Skeletal muscle satellite cell (primary cell): ENCODE measurements at regions not wholly inside any gene's neighbourhood (a gene's known extent, or its start where the extent isn't known, plus 50 kb on each side); places are given as distances from the start of the nearest gene placed in this dataset.

ENCODE experiments used
- H3K27me3 ChIP-seq: 2 replicates; pipeline ENCODE4 v1.7.0; 2013; ENCODE audit warnings: low read length; ENCODE audit not compliant: control insufficient read depth, insufficient read depth
- H3K36me3 ChIP-seq: 2 replicates; pipeline ENCODE4 v1.7.0; 2013; ENCODE audit warnings: mild to moderate bottlenecking, control low read depth, low read length; ENCODE audit not compliant: insufficient read depth
- H3K4me1 ChIP-seq: 2 replicates; pipeline ENCODE4 v1.7.0; 2013; ENCODE audit warnings: low read length; ENCODE audit not compliant: control insufficient read depth, insufficient read depth
- H3K4me2 ChIP-seq: 2 replicates; pipeline ENCODE4 v1.7.0; 2013; ENCODE audit warnings: mild to moderate bottlenecking, low read length
- H3K4me3 ChIP-seq: 2 replicates; pipeline ENCODE4 v1.7.0; 2013; ENCODE audit warnings: low read length
- H3K9ac ChIP-seq: 2 replicates; pipeline ENCODE4 v1.7.0; 2013; ENCODE audit warnings: mild to moderate bottlenecking, low read depth, low read length, moderate library complexity
- H3K9me3 ChIP-seq: replicated peaks from 2 replicates; pipeline ENCODE4 v1.7.0; 2013; ENCODE audit warnings: mild to moderate bottlenecking, control low read depth, low read length

DNA sequence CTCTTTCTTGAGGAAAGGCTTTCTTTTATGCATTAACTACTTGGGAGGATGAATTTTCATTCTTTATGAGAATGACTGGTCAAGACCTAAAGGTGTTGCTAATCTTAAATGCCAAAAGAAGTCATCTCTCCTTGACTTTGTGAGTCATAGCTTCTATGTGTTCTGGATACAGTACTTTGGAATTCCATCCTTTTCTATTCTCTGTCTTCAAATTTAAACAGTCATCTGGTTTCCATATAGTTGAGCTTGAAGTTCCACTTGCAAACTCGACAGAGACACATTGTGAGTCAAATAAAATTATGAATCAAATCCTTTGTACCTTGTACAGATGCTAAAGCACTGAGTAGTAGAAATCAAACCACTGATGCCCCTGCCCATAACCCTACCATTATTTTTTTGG lies 271.9 kb upstream of the PMFBP1 start:
- no peak overlapping the region for H3K4me3 ChIP-seq
- no peaks in the 10 kb centered on the region for H3K36me3 ChIP-seq
- no peaks in the 10 kb centered on the region for H3K27me3 ChIP-seq
- no peak overlapping the region for H3K4me2 ChIP-seq
- H3K4me1 ChIP-seq: no peaks in the 10 kb centered on the region
- no peaks in the 10 kb centered on the region for H3K9me3 ChIP-seq
- H3K9ac ChIP-seq: no peak overlapping the region

DNA sequence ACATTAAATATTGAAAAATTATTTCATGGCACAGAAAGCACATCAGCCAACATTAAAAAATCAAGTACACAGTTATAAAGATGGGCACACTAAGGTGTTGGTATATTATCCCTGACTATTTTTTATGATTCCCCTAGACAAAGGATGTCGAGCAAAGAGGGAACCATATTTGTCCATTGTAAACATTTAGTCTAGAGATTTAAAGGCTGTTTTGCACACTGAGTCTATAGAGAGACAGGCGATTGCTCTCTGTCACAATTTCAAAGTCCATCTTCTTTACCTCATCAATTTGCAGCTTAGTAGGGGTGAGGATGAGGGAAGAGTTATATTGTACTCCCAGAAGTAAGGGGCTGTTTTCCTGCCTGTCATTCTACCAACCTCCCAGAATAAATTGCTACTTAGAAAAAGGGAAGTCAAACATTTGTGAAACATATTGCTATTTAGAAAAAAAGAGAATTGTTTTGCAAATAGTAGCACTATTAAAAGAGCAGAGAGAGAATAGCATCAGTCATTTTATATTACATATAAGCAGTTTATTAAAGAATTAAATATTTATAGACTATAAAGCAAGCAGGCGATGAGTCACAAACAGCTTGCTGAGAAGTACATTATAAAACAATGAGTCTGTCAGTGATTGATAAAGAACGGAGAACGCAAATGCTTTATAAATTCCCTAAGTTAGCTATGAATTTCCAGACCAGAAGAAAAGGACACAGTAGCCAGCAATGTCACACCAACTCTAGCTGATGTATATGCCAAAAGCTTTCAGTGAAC lies 270.6 kb upstream of the PMFBP1 start:
- Histone ChIP-seq H3K4me3 (no peak overlapping the region), H3K4me2 (no peak overlapping the region), H3K9ac (no peak overlapping the region), H3K27me3 (no peaks in the 10 kb centered on the region), H3K9me3 (no peaks in the 10 kb centered on the region), H3K4me1 (no peaks in the 10 kb centered on the region), H3K36me3 (no peaks in the 10 kb centered on the region)

DNA sequence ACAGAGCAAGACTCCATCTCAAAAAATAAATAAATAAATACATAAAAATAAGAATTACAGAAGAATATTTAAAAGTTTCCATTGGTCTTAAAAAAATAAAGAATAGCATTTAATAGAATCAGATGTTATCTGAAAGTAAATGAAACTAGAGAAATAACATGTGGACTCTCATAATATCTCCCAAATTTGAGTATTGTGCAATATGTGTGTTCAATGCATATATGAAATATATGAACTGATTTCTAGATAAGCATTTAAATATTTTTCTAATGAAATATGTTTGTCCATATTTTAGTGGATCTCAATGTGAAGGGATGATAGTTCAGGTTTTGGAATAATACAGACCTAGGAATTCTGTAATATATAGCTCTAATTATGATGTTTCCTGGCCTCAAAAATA lies 265.9 kb upstream of the PMFBP1 start:
- H3K9me3 ChIP-seq: peaks cover 12% of the 10 kb centered on the region
- no peak overlapping the region for H3K4me2 ChIP-seq
- H3K27me3 ChIP-seq: no peaks in the 10 kb centered on the region
- no peak overlapping the region for H3K4me3 ChIP-seq
- H3K4me1 ChIP-seq: no peaks in the 10 kb centered on the region
- H3K36me3 ChIP-seq: no peaks in the 10 kb centered on the region
- no peak overlapping the region for H3K9ac ChIP-seq

DNA sequence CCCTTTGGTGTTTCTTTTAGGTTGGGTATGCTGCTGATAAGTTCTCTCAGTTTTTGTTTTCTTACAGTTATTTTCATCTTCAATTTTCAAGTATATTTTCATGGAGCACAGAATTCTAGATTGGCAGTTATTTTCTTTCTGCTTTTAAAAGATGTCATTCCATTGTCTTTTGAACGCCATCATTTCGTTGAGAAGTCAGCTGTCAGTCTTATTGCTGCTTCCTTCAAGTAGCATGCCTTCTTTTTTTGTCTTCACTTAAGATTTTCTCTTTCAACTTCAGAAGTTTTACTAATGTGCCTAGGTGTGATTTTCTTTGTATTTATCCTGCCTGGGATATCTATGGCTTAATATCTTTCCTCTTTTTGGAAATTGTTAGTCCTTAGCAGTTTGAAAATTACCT lies 262.2 kb upstream of the PMFBP1 start:
- H3K9ac ChIP-seq: no peak overlapping the region
- no peaks in the 10 kb centered on the region for H3K36me3 ChIP-seq
- peaks cover 12% of the 10 kb centered on the region for H3K9me3 ChIP-seq
- H3K4me2 ChIP-seq: no peak overlapping the region
- no peak overlapping the region for H3K4me3 ChIP-seq
- H3K27me3 ChIP-seq: no peaks in the 10 kb centered on the region
- H3K4me1 ChIP-seq: no peaks in the 10 kb centered on the region

DNA sequence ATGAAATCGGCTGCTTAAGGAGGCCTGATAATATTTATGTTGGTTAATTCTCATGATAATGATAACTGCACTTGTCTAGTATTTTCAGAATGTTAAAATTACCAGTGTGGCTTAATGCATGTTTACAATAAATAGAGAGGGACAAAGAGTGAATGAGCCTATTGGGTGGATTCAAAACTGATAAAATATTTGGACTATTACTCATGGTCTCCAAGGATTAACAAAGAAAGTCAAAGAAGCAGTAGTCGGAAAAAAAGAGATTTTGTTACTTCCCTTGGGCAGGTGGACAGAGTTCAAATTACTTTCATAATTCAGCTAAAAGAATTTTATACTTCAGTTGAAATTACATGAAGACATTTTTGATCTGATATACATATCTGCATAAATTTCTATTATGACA lies 258.2 kb upstream of the PMFBP1 start:
- peaks cover 12% of the 10 kb centered on the region for H3K9me3 ChIP-seq
- no peaks in the 10 kb centered on the region for H3K36me3 ChIP-seq
- no peak overlapping the region for H3K4me2 ChIP-seq
- no peak overlapping the region for H3K4me3 ChIP-seq
- no peaks in the 10 kb centered on the region for H3K27me3 ChIP-seq
- H3K4me1 ChIP-seq: no peaks in the 10 kb centered on the region
- H3K9ac ChIP-seq: no peak overlapping the region

DNA sequence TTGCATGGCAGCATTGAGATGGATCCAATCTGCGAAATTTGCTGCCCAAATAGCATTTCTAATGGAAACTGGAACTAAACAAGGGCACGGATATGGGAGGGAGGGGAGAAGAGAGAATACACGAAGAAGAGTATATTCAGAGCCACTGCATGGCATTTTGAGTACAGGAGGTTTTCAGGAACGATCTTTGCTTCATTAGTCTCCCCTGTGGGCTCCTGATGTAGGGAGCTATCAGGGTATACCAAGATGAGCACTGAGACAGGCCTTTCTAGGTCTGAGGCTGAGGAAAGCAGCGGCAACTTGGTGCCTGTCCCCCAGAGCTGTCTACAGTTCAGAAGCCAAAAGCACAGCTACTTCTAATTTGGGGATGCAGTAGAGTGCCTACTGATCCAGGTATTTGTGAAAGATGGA lies 257.7 kb upstream of the PMFBP1 start:
- Histone ChIP-seq H3K9ac (no peak overlapping the region), H3K4me1 (no peaks in the 10 kb centered on the region), H3K4me2 (no peak overlapping the region), H3K36me3 (no peaks in the 10 kb centered on the region), H3K4me3 (no peak overlapping the region), H3K9me3 (peaks cover 10% of the 10 kb centered on the region), H3K27me3 (no peaks in the 10 kb centered on the region)

DNA sequence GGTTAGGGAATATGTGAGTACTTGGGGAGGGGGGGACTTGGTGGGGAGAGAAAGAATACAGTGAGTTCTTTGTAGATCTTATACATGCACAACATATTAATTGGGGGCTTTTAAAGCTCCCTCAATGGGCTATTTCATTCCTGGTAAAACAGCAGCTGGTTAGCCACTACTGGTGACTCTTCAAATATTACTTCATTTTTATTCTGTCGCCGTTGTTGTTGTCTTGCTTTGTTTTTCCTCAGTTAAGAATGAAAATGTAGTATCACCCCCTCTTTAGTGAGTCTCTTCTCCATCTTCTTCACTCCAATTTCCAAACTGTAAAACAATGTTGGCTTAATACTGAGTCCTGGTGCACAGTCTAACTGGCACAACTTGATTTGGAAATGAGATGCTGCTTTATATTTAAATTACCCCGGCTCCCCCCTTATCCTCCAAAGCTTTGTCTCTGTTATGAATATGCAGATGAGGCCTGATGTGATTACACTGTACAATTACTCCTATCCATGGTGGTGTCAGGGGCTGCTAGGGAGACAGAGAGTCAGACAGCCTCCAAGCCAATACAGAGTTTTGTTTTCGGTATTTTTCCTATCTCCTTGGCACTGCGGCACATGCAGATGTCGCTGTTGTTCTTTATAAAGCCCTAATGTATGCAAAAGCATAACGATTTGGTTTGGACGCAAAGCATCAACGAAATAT lies 256.9 kb upstream of the PMFBP1 start:
- Histone ChIP-seq H3K36me3 (no peaks in the 10 kb centered on the region), H3K4me1 (no peaks in the 10 kb centered on the region), H3K9me3 (peaks cover 2% of the 10 kb centered on the region), H3K27me3 (no peaks in the 10 kb centered on the region), H3K4me3 (no peak overlapping the region), H3K9ac (no peak overlapping the region), H3K4me2 (no peak overlapping the region)

DNA sequence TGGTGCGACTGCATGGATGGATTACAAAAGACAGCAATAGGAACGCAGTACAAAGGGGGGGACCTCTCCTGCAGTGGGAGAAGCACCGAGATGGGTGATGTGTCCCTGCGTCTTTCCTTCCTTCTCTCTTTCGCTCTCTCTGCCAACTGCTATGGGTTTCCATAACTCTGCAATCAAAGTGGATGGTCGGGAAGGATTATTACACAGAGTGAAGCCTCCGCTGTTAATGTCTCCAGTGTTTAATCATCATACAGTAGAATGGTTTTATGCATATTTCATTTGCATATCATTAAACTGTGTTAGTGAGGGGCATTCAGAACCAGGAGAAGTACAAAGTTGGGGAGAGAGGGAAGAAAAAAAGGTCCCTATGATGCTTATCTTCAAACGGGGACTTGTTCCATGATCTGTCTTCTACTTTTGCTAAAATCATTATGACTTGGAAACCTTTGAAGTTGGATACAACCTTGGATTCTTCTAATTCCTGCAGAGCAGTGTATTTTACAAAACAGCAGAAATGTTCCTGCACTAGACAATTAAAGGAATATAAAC lies 255.9 kb upstream of the PMFBP1 start:
- no peaks in the 10 kb centered on the region for H3K9me3 ChIP-seq
- no peaks in the 10 kb centered on the region for H3K4me1 ChIP-seq
- no peak overlapping the region for H3K4me2 ChIP-seq
- H3K9ac ChIP-seq: no peak overlapping the region
- H3K27me3 ChIP-seq: no peaks in the 10 kb centered on the region
- H3K36me3 ChIP-seq: no peaks in the 10 kb centered on the region
- H3K4me3 ChIP-seq: no peak overlapping the region

DNA sequence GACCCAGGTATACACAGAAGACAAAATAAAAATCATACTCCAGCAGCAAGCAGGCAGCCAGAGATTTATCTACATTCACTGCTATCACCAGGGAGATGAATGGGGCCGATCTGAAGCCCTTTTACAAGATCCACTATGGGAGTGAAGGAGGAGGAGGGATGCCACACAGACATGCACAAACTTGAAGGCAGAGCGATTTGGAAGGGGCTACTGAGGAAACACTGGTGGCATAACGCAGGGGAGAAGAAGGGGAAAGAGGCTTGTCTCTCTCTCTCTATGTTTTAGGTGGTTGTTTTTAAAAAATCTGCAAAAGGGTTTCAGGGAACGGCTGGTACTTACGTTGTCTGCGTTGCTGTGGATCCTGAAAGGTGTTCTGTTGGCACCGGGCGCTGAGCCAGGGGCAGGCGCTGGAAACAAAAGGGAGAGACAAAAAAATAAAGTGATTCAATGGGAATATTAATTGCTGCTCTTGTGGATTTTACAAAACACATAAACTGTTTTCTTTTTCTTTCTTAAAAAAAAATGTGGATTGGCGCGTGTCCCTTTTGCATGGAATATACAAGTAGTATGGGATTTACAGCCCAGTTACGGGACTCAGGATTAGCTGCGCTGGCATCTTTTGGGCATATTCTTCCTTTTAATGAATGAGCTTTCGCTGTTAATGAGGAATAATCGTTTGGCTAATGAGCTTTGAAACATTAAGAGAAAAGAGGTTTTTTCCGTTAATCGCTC lies 255.3 kb upstream of the PMFBP1 start:
- no peaks in the 10 kb centered on the region for H3K9me3 ChIP-seq
- H3K4me1 ChIP-seq: no peaks in the 10 kb centered on the region
- no peaks in the 10 kb centered on the region for H3K36me3 ChIP-seq
- no peak overlapping the region for H3K4me3 ChIP-seq
- no peaks in the 10 kb centered on the region for H3K27me3 ChIP-seq
- no peak overlapping the region for H3K4me2 ChIP-seq
- no peak overlapping the region for H3K9ac ChIP-seq

DNA sequence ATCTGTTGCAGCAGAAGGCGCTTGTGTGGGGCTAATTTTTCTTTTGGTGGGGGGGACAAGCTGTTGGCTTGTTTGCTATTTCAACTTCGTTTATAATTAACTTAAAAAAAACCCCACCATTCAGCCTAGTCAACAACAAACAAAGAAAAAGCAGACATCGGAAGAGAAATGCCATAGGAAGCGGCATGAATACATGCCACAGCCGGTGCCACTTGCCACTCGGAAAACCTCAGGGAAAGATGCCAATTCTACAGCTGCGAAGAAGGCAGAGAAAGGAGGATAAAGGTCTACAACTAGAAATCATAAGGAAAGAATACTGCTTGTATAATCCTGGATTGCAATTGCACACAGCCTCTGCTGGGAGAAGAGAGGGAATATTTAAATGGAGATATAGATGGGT lies 254.4 kb upstream of the PMFBP1 start:
- Histone ChIP-seq H3K36me3 (no peaks in the 10 kb centered on the region), H3K4me2 (no peak overlapping the region), H3K9ac (no peak overlapping the region), H3K9me3 (no peaks in the 10 kb centered on the region), H3K4me3 (no peak overlapping the region), H3K27me3 (no peaks in the 10 kb centered on the region), H3K4me1 (no peaks in the 10 kb centered on the region)

DNA sequence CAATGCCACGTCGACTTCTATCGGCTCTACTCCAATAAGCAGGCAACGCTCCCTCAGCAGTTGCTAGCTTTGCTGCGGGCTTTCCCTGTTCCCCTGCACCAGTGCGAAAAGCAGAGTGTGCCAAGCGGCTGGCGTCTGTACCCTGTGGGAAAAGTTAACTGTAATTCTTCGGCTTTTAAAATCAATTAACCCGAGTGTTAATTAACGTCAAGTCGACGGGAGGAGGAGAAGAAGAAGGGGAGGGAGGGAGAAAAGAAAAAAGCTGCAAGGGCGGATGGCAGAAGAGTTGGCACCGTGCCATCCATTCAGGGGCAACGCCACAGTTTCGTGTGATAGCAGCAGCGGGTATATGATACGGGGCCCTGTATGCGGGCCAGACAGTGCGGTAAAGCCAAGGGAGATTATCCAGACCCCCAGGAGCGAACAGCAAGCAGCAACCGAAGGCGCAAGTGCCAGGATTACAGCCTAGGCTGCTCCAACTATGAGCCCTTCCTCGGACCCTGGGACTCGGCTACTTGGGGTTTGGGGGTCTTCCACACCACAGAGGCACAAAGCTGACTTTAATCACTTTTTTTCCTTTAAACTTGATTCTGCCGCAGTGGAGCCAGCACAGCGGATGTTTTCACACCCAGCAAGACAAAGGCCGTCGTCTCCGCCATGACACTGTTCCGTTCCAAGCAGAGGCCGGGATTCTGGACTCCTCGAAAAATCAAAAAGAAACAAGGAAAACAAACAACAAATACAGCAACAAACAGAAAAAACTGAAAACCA lies 253.8 kb upstream of the PMFBP1 start:
- no peaks in the 10 kb centered on the region for H3K36me3 ChIP-seq
- H3K4me2 ChIP-seq: no peak overlapping the region
- no peaks in the 10 kb centered on the region for H3K9me3 ChIP-seq
- no peak overlapping the region for H3K9ac ChIP-seq
- no peak overlapping the region for H3K4me3 ChIP-seq
- H3K4me1 ChIP-seq: no peaks in the 10 kb centered on the region
- H3K27me3 ChIP-seq: no peaks in the 10 kb centered on the region
